B cell (primary cell): ENCODE measurements at regions not wholly inside any gene's neighbourhood (a gene's known extent, or its start where the extent isn't known, plus 50 kb on each side); places are given as distances from the start of the nearest gene placed in this dataset.

Source experiments
- EZH2 ChIP-seq: IDR thresholded peaks from 2 replicates; pipeline ENCODE4 v1.6.1; 2012; ENCODE audit warnings: borderline replicate concordance, low read depth, mild to moderate bottlenecking, moderate library complexity, low read length; ENCODE audit not compliant: insufficient read depth, poor library complexity, severe bottlenecking
- TF ChIP-seq, protein P1 (sequence below): fragments of 200-600 bp; IDR thresholded peaks from one replicate; pipeline ENCODE4 v1.8.0; 2022; ENCODE audit warnings: antibody characterized with exemption, mild to moderate bottlenecking

DNA sequence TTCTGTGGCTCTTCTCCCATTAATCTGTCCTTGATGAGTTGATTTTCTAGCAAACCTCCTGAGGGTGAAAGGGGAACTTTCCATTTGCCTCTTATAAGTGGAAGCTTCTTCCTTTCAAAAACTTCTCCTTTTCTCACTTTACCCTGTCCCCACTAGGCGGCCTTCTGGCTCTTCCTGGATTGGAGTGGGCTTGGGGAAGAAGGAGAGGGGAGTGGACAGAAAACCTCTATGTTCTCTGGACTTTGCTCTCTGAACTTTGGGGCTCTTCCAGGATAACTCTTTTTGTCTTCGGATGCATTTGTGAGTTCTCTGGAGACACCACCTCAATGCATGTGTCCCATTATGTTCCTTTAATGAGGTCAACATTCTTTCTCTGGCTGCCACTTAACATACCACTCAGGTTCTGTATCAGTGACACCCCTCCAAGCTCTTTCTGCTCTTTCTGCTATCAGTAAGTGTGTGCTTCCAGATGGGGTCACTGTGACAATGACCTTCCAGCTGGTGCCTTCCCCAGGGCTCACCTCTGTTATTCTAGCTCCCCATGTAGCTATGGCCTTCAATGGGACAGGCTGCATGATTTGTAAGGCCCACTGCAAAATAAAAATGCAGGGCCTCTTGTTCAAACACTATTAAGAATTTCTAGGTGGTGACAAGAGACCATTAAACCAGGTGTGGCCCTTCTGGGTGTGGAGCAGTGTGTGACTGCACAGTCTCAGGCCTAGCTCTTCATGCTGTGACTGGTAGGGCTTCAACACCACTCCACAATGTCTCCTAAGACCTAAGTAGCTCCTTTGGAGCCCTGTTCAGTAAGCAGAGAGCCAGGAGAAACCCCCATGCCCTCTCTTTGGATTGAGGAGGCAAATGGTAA lies 389.2 kb downstream of the EFNB2 start:
- TF ChIP-seq, protein P1, sequence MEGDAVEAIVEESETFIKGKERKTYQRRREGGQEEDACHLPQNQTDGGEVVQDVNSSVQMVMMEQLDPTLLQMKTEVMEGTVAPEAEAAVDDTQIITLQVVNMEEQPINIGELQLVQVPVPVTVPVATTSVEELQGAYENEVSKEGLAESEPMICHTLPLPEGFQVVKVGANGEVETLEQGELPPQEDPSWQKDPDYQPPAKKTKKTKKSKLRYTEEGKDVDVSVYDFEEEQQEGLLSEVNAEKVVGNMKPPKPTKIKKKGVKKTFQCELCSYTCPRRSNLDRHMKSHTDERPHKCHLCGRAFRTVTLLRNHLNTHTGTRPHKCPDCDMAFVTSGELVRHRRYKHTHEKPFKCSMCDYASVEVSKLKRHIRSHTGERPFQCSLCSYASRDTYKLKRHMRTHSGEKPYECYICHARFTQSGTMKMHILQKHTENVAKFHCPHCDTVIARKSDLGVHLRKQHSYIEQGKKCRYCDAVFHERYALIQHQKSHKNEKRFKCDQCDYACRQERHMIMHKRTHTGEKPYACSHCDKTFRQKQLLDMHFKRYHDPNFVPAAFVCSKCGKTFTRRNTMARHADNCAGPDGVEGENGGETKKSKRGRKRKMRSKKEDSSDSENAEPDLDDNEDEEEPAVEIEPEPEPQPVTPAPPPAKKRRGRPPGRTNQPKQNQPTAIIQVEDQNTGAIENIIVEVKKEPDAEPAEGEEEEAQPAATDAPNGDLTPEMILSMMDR = no peak
- no peak for TF ChIP-seq EZH2
